GM21723 (cell line): ENCODE measurements at regions not wholly inside any gene's neighbourhood (a gene's known extent, or its start where the extent isn't known, plus 50 kb on each side); places are given as distances from the start of the nearest gene placed in this dataset.
"Not testable (repeated sequence)": the region's sequence is repeated elsewhere in the genome, so short reads cannot be mapped to it uniquely, and the experiment has no call there.

Source experiments
- ATAC-seq: cut with Tn5 transposase; IDR thresholded peaks from one replicate; pipeline ENCODE4 v1.9.1; 2021; ENCODE audit warnings: mild to moderate bottlenecking, moderate library complexity; ENCODE audit not compliant: unreplicated experiment

DNA sequence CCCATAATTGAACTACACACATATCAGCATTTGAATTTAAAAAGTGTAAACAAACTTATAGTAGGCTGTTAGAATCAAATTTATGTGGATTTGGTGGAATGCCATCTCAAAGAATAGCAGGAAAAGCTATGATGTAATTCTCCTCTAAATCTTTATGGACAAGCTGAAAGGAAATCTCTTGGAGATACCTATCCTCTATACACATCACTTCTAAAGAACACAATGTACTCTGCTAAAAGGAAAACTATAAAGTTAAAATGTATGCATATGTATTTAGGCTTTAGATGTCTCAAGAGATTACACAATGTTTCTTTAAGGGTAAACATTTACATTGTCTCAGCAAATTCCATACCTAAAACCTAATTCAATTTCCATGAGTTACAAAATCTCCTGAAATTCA, 323.3 kb downstream of the CRPPA start:
- ATAC-seq: no peak

- ATAC-seq: no peak
Observed at GRCh38 chr7:16095171-16095950, 326.0 kb downstream of the CRPPA start.

DNA sequence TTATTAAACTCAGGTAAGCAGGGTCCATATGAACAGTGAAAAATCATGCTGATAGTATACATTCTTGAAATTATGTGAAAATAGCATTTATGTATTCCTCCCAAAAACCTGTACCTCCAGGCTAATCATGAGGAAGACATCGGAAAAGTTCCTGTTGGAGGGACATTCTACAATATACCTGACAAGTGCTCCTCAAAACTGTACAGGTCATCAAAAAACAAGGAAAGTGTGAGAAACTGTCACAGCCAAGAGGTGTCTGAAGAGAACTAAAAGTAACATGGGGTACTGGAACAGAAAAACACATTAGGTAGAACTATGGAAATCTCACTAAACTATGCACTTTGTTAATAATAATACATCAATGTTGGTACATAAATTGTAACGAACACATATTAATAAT, 326.7 kb downstream of the CRPPA start:
- ATAC-seq: no peak

DNA sequence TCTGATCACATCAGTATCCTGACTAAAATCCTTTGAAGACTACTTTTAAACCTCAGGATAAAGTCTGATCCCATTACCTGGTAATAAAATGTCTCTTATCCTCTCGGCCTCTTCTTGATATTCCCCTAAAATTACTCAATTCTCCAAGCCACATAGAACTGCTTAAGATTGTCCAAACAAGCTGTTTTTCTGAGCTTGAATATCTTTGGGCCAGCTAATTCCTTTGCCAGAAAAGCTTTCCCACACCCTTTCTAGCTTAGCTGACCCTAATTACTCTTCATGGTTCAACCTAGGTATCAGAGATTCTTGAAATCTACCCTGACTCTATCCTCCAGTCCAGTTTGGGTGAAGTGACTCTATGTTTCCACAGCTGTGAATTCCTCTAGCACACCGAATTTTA, 328.6 kb downstream of the CRPPA start:
- no peak for ATAC-seq

DNA sequence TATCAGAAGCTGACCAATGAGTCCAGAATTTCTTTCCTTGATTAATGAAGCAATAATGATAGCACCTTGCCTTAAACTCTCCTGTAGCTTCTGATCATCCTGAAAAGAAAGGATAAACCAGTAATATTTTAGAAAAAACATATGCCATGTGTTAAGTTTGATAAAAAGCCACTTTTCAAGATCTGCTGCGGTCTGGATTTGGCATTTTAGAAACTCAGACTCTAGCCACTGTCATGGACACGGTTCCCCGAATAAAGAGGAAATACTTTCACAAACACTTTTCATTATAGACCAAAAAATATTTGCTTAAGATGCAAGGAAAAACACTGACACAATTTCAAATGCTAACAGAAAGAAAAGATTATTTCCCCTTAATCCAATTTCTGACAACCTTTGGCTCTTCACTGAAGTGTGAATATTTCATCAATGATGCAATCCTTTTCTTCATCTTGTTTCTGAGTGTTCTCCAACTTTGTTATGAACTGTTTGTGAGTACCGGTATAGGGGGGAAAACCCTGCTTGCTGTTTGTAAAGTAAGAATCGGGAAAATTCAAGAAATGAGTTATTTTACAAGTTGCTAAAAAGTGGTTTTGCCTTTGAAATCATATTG, 329.5 kb downstream of the CRPPA start:
- ATAC-seq: no peak

GRCh38 chr7:16089801-16090200, 331.5 kb downstream of the CRPPA start:
- ATAC-seq: no peak

DNA sequence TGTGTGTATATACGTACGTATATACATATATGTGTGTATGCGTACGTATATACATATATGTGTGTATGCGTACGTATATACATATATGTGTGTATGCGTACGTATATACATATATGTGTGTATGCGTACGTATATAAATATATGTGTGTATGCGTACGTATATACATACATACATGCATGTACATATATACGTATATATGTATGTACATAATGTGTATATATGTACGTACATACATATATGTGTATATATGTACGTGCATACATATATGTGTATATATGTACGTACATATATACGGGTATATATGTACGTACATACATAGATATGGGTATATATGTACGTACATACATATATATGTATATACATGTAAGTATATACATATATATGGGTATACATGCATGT, 332.1 kb downstream of the CRPPA start:
- ATAC-seq: no peak

- ATAC-seq: no peak
Observed at GRCh38 chr7:16086743-16087142, 334.6 kb downstream of the CRPPA start.

DNA sequence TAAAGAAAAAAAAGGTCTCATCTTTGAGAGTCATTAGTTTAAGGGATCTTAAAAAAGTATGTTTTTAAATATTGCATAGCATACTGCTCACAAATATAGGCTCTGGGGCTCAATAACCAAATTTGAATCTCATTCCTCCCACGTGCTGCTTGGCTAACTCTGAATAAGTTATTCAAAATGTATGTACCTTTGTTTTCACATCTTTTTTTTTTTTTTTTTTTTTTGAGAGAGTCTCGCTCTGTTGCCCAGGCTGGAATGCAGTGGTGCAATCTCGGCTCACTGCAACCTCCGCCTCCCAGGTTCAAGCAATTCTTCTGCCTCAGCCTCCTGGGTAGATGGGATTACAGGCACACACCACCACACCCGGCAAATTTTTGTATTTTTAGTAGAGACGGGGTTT, 335.6 kb downstream of the CRPPA start:
- not testable (repeated sequence) for ATAC-seq

GRCh38 chr7:16084875-16085274, 336.5 kb downstream of the CRPPA start:
- no peak for ATAC-seq

GRCh38 chr7:16084370-16084769, 337.0 kb downstream of the CRPPA start:
- ATAC-seq: no peak

GRCh38 chr7:16083931-16084330, 337.4 kb downstream of the CRPPA start:
- ATAC-seq: no peak

- no peak for ATAC-seq
Observed at GRCh38 chr7:16080131-16080530, 341.2 kb downstream of the CRPPA start.

- ATAC-seq: no peak
Observed at GRCh38 chr7:16079723-16080122, 341.6 kb downstream of the CRPPA start.

DNA sequence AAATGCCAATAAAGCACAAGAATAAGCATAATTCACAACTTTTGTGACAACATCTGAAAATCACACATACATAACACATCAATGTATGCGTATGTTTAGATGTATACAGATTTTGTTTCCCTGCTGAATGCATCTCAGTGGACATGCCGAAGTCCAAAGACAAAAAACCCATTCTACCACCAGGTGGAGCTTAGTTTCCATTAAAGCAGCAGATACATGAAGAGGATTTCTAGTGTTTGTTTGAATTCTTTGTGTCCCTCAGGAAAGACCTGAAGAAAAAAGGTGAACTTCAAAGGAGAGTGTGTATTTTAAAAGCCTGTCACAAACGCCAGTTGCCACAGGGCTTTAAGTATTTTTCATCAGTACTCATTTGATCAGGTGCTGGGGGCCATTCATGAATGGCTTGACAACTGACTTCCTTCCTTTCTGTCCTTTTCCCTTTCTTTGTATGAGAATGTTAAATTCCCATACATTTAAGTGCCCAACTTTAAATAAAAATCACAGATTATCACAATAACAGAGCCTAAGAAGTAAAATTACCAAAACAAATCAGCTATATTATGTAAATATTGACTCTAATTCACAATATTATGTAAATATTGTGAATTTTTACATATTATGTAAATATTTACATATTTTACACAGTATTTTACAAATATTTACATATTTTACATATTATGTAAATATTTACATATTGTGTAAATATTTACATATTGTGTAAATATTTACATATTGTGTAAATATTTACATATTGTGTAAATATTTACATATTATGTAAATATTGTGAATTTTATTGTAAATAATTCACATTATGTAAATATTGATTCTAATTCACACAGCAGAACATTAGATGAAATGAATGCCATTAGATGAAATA, 343.0 kb downstream of the CRPPA start:
- ATAC-seq: peak; percentile 72

- ATAC-seq: peak; percentile 91
Observed at GRCh38 chr7:16071246-16071857, 350.0 kb downstream of the CRPPA start.

GRCh38 chr7:16070806-16071205, 350.5 kb downstream of the CRPPA start:
- no peak for ATAC-seq

DNA sequence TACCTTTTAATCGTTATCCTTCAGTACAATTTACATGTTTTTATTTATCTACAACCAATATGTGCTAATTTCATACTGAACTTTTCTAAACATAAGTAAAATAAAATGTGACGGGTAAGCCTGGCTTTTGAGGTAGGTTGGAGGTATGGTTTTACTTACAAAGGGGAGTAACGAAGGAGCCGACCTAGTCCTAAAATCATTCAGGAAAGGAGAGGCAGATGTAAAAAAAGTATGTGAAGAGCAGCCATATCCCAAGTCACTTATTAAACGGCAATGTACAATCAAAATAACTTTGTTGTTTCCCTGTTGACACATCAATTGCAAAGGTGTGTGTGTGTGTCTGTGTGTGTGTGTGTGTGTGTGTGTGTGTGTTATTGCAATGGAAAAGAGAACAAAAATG, 351.3 kb downstream of the CRPPA start:
- ATAC-seq: no peak

- no peak for ATAC-seq
Observed at GRCh38 chr7:16068183-16068582, 353.2 kb downstream of the CRPPA start.

- no peak for ATAC-seq
Observed at GRCh38 chr7:16067711-16068110, 353.6 kb downstream of the CRPPA start.

DNA sequence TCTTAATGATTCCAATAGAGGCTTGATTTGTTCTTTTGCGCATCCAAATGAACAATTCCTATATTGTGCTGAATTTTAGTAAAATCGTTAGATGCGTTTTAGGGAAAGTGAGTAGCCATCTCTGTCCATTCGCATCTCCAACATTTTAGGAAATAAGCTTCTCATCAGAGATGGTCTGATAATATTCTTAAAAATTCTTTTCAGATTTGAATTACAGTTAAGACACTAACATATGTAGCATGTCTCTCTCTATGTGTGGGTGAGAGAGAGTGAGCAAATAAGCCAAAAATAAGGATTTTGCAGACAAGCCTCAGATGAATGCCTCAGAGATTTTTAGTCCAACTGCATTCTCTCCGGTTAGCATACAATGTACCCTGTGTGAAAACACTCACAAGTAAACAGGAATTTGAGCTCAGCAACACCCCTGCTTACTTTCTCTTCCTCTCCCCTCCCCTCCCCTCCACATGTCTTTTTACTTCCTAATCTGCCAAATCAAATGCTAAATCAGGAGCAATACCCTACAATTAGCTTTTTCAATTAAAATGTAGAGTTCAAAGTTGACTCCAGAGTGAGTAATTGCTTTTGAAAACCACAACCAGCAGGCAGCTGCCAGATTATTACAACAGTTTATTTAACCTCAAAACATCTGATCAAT, 354.4 kb downstream of the CRPPA start:
- ATAC-seq: no peak
